ENCODE measurements at regions not wholly inside any gene's neighbourhood (a gene's known extent, or its start where the extent isn't known, plus 50 kb on each side); places are given as distances from the start of the nearest gene placed in this dataset.
"Not testable (repeated sequence)": the region's sequence is repeated elsewhere in the genome, so short reads cannot be mapped to it uniquely, and the experiment has no call there.

DNA sequence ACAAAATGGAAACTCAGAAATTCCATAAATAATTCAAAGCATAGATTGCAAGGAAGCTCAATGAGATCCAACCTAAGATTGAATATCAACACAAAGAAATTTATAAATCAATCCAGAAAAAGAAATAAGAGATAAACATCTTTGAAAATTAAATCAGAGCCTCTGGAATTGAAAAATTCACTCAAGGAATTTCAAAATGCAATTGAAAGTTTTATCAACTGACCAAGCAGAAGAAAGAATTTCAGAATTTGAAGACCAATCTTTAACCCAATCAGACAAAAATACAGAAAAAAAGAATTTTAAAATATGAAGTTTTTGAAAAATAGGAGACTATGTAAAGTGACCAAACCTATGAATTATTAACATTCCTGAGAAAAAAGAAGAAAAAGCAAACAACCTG lies 134.1 kb downstream of the GASK1B start:
- ChIA-PET POLR2A (no interaction called here), CTCF (no interaction called here)
- Mint-ChIP-seq H3K4me3 (no peak overlapping the region), H3K36me3 (ENCODE audit: low read depth) (no peaks in the 10 kb centered on the region), H3K27ac (no peak overlapping the region), H3K4me1 (no peaks in the 10 kb centered on the region), H3K9me3 (peaks cover 2% of the 10 kb centered on the region), H3K27me3 (no peaks in the 10 kb centered on the region)
- no peak for DNase-seq

DNA sequence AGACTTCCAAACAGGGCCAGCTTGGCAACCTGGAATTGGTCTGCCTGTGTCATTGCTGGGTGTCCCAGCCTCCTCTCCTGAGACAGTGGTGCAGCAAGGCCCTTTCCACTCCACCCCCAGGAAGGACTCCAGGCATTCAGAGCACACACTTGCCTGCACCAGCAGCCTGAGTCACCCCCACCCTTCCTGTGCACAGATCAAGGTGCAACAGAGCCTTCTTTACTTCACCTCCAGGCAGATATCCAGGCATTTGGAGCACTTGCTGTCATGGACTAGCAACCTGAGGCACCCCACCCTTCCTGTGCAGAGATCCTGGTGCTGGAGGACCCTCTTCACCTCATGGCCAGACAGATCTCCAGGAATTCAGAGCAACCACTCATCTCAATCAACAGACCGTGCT lies 135.8 kb downstream of the GASK1B start:
- Mint-ChIP-seq H3K36me3 (ENCODE audit: low read depth) (no peaks in the 10 kb centered on the region), H3K9me3 (peaks cover 2% of the 10 kb centered on the region), H3K27me3 (no peaks in the 10 kb centered on the region), H3K4me1 (no peaks in the 10 kb centered on the region), H3K4me3 (no peak overlapping the region), H3K27ac (no peak overlapping the region)
- DNase-seq: no peak
- POLR2A ChIA-PET: no interaction called here
- CTCF ChIA-PET: no interaction called here

DNA sequence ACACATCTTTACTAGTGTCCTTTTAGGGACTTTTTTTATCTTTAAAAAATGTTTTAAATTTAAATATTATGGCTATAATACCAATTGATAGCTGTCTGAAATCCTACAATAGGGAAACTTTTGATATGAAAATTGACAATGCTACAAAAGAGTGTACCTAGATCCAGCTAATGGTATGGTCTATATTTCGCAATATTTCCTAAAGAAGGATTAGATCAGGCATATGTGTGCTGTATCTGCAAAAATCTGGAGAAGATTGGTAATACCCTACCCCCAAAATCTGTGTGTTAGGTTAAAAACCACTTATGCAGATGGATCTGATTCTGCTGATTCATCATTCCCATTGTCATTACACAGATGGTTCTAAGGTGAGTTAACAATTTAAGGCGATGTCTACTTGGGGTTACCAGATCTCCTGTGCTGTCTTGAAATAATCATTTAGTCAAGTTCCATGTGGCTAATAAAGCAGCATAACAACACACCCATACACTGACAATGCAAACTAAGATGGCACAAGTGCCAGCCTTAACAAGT lies 137.1 kb downstream of the GASK1B start:
- no peaks in the 10 kb centered on the region for H3K36me3 Mint-ChIP-seq (ENCODE audit: low read depth)
- H3K27me3 Mint-ChIP-seq: no peaks in the 10 kb centered on the region
- H3K9me3 Mint-ChIP-seq: peaks cover 2% of the 10 kb centered on the region
- no peak for DNase-seq
- no peaks in the 10 kb centered on the region for H3K4me1 Mint-ChIP-seq
- CTCF ChIA-PET: no interaction called here
- POLR2A ChIA-PET: no interaction called here
- H3K4me3 Mint-ChIP-seq: no peak overlapping the region
- H3K27ac Mint-ChIP-seq: no peak overlapping the region

DNA sequence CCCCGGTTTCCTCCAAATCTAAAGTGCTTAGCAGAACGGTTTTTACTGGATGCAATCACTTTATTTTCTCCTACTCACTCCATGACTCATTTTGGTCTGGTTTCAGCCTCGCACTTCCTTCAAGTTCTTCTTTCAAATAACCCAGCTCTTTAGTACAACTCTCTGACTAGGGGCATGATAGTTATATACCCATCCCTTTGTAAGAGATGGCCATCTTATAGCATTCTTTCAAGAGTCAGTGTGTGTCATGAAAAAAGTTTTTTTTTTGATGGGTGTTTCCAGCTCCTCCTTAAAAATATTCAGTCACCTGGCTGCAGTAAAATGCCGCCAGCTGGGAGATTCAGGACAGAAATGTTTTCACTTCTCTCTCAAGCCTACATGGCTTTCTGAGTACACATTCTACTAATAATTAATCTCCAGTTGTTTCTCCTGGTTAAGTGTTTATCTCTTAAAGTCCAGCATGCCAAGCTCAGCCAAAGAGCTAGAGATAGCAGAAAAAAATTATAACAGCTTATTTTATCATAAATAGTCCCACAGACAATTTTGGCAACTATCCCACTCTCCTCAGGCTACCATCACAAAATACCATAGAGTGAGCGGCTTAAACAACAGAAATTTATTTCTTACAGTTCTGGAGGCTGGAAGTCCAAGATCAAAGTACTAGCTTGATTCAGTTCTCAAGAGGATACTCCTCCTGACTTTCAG lies 139.3 kb downstream of the GASK1B start:
- Mint-ChIP-seq H3K27ac (no peak overlapping the region), H3K27me3 (no peaks in the 10 kb centered on the region), H3K4me1 (no peaks in the 10 kb centered on the region), H3K4me3 (no peak overlapping the region), H3K36me3 (ENCODE audit: low read depth) (no peaks in the 10 kb centered on the region), H3K9me3 (no peaks in the 10 kb centered on the region)
- POLR2A ChIA-PET: no interaction called here
- no peak for DNase-seq
- CTCF ChIA-PET: no interaction called here

DNA sequence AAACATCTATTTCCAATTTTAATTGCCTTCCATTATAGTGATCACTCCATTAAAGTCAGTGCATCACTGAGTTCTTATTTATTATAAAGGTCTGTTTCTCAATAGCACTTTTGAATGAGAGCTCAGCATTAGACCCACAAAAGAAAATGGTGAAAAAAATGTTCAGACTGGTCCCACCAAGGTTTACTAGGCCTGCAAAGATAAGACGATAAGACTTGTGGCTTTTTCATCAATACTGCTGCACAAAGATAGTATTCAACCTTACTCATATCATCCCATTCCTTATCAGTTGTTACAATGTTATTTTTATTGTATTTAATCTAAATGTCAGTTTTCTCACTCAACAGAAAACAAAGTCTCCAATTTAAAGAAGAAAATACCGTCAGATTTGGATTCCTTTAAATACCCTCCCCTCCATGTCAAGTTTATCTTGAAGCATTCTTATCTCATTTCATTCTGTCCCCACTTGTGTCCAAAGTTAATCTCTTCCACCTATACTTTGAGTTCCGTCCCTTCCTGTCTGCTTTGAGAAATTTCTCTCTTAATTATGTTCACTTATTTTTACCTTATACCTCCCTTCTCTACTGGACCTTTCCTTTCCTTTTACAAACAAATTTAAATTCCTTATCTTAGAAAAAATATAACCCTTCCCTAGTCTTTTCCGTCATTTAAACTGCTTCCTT lies 140.0 kb downstream of the GASK1B start:
- Mint-ChIP-seq H3K4me1 (no peaks in the 10 kb centered on the region), H3K27me3 (no peaks in the 10 kb centered on the region), H3K36me3 (ENCODE audit: low read depth) (no peaks in the 10 kb centered on the region), H3K4me3 (no peak overlapping the region), H3K27ac (no peak overlapping the region), H3K9me3 (peaks cover 4% of the 10 kb centered on the region)
- ChIA-PET POLR2A (no interaction called here), CTCF (no interaction called here)
- DNase-seq: no peak

DNA sequence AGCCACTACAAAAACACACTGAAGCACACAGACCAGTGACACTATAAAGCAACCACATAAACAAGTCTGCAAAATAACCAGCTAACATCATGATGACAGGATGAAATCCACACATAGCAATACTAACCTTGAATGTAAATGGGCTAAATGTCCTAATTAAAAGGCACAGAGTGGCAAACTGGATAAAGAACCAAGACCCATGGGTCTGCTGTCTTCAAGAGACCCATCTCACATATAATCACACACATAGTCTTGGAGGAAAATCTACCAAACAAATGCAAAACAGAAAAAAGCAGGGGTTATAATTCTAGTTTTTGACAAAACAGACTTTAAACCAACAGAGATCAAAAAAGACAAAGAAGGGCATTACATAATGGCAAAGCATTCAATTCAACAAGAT lies 144.4 kb downstream of the GASK1B start:
- H3K4me1 Mint-ChIP-seq; POLR2A ChIA-PET; H3K36me3 Mint-ChIP-seq (ENCODE audit: low read depth); H3K4me3 Mint-ChIP-seq; H3K9me3 Mint-ChIP-seq; H3K27ac Mint-ChIP-seq; H3K27me3 Mint-ChIP-seq; CTCF ChIA-PET; DNase-seq: not testable (repeated sequence)

DNA sequence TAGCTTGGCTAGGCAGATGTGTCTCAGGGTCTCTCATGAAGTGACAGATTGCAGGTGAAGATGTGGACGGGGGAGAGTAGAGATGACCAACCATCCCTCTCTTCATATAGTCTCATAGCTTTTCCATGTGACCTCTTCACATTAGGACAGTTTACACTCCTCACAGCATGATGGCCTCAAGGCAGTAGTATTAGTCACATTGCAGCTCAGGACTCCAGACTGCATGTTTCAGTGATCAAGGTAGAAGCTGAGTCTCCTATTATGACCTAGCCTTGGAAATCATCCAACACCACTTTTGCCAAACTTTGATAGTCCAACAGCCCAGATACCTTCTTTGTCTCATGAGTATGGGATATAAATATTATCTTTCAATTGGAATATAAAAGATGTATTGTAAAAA lies 147.7 kb downstream of the GASK1B start:
- Mint-ChIP-seq H3K27me3 (no peaks in the 10 kb centered on the region), H3K4me1 (no peaks in the 10 kb centered on the region), H3K9me3 (peaks cover 4% of the 10 kb centered on the region), H3K27ac (no peak overlapping the region), H3K36me3 (ENCODE audit: low read depth) (no peaks in the 10 kb centered on the region), H3K4me3 (no peak overlapping the region)
- POLR2A ChIA-PET: no interaction called here
- DNase-seq: no peak
- CTCF ChIA-PET: no interaction called here

DNA sequence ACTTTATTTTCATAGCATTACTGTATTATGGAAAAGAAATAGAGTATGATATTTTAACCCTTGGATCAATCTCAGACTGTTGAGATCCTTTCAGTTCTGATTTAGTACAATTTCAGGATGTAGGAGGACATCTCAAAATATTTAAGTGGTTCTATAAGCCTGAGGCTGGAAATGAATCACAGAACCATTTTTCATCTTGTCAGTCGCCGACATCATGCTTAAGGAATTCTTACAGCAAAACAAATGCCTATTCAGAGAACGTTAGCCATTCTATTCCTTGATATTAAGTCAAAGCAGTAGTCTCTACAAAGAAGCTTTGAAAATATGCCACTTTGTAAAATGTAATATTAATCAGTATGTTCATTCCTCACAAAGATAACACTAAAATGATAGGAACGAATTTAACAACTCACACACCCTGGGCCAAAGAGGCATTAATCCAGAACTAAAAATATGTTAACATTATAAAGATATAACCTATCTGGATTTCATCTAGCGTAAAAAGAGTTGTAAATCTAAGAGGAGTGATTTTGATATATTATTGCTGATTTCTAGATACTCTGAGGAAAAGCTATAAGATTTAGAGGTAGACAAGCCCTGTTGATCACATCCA lies 152.0 kb downstream of the GASK1B start:
- CTCF ChIA-PET: no interaction called here

DNA sequence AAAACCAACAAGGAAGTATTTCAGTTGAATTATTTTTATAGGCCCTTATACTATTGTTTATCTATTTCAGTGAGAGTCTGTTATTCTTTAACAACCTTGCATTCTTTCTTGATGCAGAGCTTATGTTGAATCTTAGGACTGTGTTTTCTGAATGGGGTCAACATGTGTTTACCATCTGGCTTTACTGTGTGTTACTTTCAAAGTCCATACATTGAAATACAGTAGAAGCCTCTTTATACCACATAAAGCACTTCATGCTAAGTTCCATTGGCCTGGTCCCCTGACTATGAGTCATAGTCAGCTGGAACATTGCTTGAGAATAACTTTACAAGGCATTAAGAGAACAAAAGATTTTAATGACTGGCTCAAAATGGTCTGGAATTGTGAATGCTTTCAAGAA lies 152.6 kb downstream of the GASK1B start:
- H3K27me3 Mint-ChIP-seq: no peaks in the 10 kb centered on the region
- POLR2A ChIA-PET: no interaction called here
- H3K36me3 Mint-ChIP-seq (ENCODE audit: low read depth): no peaks in the 10 kb centered on the region
- CTCF ChIA-PET: no interaction called here
- H3K9me3 Mint-ChIP-seq: no peaks in the 10 kb centered on the region
- no peak for DNase-seq
- H3K4me1 Mint-ChIP-seq: no peaks in the 10 kb centered on the region
- no peak overlapping the region for H3K27ac Mint-ChIP-seq
- H3K4me3 Mint-ChIP-seq: no peak overlapping the region

More for the DNA sequence above, 152.0 kb downstream of the GASK1B start:
- no peaks in the 10 kb centered on the region for H3K36me3 Mint-ChIP-seq (ENCODE audit: low read depth)
- H3K27me3 Mint-ChIP-seq: no peaks in the 10 kb centered on the region
- DNase-seq: no peak
- POLR2A ChIA-PET: no interaction called here
- no peaks in the 10 kb centered on the region for H3K9me3 Mint-ChIP-seq
- H3K4me1 Mint-ChIP-seq: no peaks in the 10 kb centered on the region
- no peak overlapping the region for H3K4me3 Mint-ChIP-seq
- H3K27ac Mint-ChIP-seq: no peak overlapping the region

DNA sequence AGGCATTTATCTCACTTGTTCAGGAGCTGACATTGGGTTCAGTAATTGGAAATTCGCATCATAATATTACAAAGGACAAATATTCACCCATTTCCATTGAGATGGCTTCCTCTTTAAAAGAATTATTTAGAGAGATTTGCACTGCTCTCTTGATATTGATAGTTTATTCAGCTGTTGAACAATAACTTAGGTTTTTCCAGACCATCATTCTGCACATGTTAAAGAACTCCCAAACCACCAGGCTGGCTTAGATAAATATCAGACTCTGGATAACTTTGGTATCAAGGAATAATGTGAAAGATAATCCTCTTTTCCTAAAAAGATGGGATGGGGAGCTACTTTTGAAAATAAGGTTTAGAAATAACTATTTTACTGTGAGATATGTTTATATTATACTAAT lies 154.0 kb downstream of the GASK1B start:
- Mint-ChIP-seq H3K4me3 (no peak overlapping the region), H3K4me1 (no peaks in the 10 kb centered on the region), H3K36me3 (ENCODE audit: low read depth) (no peaks in the 10 kb centered on the region), H3K27me3 (no peaks in the 10 kb centered on the region), H3K9me3 (no peaks in the 10 kb centered on the region), H3K27ac (no peak overlapping the region)
- ChIA-PET CTCF (no interaction called here), POLR2A (no interaction called here)
- no peak for DNase-seq

DNA sequence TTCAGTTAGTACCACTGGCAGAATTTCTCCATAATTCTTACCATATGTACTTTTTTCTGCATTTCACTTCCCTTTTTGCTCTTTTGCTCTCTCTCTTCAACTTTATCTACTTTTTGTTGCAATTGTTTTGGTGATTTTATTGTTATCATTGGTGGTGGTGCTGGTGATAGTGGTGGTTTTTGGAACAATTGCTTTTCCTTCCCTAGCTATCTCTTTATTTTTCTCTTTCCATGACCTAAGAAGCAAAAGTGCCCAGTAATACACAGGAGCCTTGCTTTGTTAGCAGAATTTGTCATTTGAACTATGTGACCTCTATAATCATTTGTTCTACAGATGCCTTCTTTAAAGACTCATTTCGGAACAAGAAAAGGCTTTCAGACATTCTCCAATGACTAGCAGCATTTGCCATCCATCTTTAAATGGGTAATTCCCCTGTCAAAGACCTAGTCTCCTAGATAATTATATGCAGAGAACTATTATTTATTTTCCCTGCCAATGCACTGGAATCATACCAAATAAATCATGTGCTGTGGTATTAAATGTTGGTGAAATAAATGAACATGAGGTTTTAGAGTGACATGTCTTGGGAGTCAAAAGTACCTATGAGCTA lies 154.5 kb downstream of the GASK1B start:
- ChIA-PET POLR2A (no interaction called here), CTCF (no interaction called here)
- H3K9me3 Mint-ChIP-seq: no peaks in the 10 kb centered on the region
- no peak overlapping the region for H3K27ac Mint-ChIP-seq
- H3K36me3 Mint-ChIP-seq (ENCODE audit: low read depth): no peaks in the 10 kb centered on the region
- H3K4me3 Mint-ChIP-seq: no peak overlapping the region
- H3K4me1 Mint-ChIP-seq: no peaks in the 10 kb centered on the region
- no peaks in the 10 kb centered on the region for H3K27me3 Mint-ChIP-seq
- no peak for DNase-seq

DNA sequence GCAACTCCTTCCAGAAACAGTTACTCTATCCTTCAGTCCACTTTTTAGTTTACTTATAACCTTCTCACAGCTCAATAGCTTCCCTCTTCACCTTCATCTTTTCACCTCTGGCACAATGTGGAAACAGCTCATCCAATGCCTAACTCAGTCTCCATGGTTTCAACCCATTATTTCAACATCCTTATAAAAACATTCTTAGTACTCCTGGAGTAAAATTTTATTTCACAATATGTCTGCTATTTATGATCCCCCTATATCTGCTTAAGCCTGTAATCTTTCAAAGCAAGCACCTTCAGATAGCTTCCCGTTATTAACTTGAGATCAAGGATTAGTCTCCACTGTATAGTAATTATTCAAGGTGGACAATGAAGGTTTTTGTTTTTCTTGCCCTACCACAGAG lies 156.3 kb downstream of the GASK1B start:
- no peak overlapping the region for H3K4me3 Mint-ChIP-seq
- H3K27me3 Mint-ChIP-seq: no peaks in the 10 kb centered on the region
- H3K27ac Mint-ChIP-seq: no peak overlapping the region
- POLR2A ChIA-PET: no interaction called here
- CTCF ChIA-PET: interaction anchor here (0.5 kb wide), 1 partner anchor 37 kb away, joined by 3 read pairs; no protein-coding TSS in a partner anchor
- no peaks in the 10 kb centered on the region for H3K4me1 Mint-ChIP-seq
- DNase-seq: no peak
- no peaks in the 10 kb centered on the region for H3K36me3 Mint-ChIP-seq (ENCODE audit: low read depth)
- H3K9me3 Mint-ChIP-seq: no peaks in the 10 kb centered on the region

DNA sequence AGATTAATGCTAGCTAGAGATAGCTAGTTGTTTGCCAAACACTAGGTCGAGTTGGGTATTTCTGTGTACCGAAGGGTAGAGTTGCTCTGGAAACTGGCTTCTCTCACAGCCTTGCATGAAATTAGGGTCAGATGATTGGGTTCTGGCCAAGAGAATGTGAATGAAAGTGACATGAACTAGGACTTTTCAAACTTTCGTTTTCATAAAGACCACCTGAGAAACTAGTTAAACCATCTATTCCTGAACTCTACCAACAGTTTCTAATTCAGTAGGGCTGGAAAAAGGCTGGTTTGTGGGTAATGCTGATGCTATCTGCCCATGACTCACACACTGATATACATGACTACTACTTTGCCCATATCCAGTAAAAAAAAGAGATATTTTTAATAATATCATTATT lies 157.6 kb downstream of the GASK1B start:
- ChIA-PET CTCF (no interaction called here), POLR2A (no interaction called here)
- DNase-seq: no peak
- Mint-ChIP-seq H3K4me3 (no peak overlapping the region), H3K4me1 (no peaks in the 10 kb centered on the region), H3K9me3 (no peaks in the 10 kb centered on the region), H3K27me3 (no peaks in the 10 kb centered on the region), H3K27ac (no peak overlapping the region), H3K36me3 (ENCODE audit: low read depth) (no peaks in the 10 kb centered on the region)

DNA sequence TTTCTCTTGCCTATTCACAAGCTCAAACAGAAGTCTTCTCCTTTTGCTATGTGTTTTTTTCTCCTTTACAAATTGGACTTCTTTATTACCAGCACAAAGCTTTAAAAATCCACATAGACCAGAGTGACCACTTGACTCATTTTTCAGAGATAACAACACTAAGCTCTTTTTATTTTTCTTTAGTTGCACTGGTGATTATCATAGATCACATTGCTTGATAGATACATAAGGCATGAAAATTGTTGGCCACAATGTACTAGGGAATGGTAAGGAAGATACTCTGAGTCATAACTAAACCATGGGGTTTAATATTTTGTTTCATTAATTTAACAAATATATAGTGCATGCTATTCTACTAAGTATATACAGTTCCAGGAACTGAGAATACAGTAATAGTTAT lies 159.0 kb downstream of the GASK1B start:
- DNase-seq: no peak
- ChIA-PET POLR2A (no interaction called here), CTCF (no interaction called here)
- no peaks in the 10 kb centered on the region for H3K36me3 Mint-ChIP-seq (ENCODE audit: low read depth)
- no peaks in the 10 kb centered on the region for H3K27me3 Mint-ChIP-seq
- H3K4me3 Mint-ChIP-seq: no peak overlapping the region
- no peaks in the 10 kb centered on the region for H3K4me1 Mint-ChIP-seq
- no peak overlapping the region for H3K27ac Mint-ChIP-seq
- no peaks in the 10 kb centered on the region for H3K9me3 Mint-ChIP-seq

All from activated CD4-positive, alpha-beta memory T cell treated with anti-CD3 and anti-CD28 coated beads, Interleukin-2, amount 10 ng/mL, durations not matched to agents 7 days and 5 days (primary cell).